ENCODE measurements at regions not wholly inside any gene's neighbourhood (a gene's known extent, or its start where the extent isn't known, plus 50 kb on each side); places are given as distances from the start of the nearest gene placed in this dataset.

- H3K4me3 Mint-ChIP-seq = no peak overlapping the region
- ATAC-seq = no peak
- H3K27ac Mint-ChIP-seq = no peak overlapping the region
- H3K27me3 Mint-ChIP-seq = peaks cover 53% of the 10 kb centered on the region
- no peak for DNase-seq
- H3K4me1 Mint-ChIP-seq = no peaks in the 10 kb centered on the region
- H3K9me3 Mint-ChIP-seq = no peaks in the 10 kb centered on the region
Observed at GRCh38 chr11:116511684-116512083, 261.1 kb downstream of the BUD13 start.

GRCh38 chr11:116510886-116511650 is 261.7 kb downstream of the BUD13 start:
- H3K4me3 Mint-ChIP-seq = no peak overlapping the region
- H3K27me3 Mint-ChIP-seq = peaks cover 59% of the 10 kb centered on the region
- ATAC-seq (no peak), DNase-seq (no peak)
- no peaks in the 10 kb centered on the region for H3K4me1 Mint-ChIP-seq
- no peak overlapping the region for H3K27ac Mint-ChIP-seq
- no peaks in the 10 kb centered on the region for H3K9me3 Mint-ChIP-seq

GRCh38 chr11:116510166-116510565 is 262.6 kb downstream of the BUD13 start:
- ATAC-seq (no peak), DNase-seq (no peak)
- no peaks in the 10 kb centered on the region for H3K9me3 Mint-ChIP-seq
- H3K27me3 Mint-ChIP-seq = peaks cover 59% of the 10 kb centered on the region
- no peak overlapping the region for H3K4me3 Mint-ChIP-seq
- H3K27ac Mint-ChIP-seq = no peak overlapping the region
- no peaks in the 10 kb centered on the region for H3K4me1 Mint-ChIP-seq

- H3K4me3 Mint-ChIP-seq = no peak overlapping the region
- peaks cover 64% of the 10 kb centered on the region for H3K27me3 Mint-ChIP-seq
Observed at GRCh38 chr11:116509551-116509950, 263.2 kb downstream of the BUD13 start.

GRCh38 chr11:116507849-116508695 is 264.7 kb downstream of the BUD13 start:
- Mint-ChIP-seq H3K4me3 (no peak overlapping the region), H3K27me3 (peaks cover 69% of the 10 kb centered on the region), H3K27ac (no peak overlapping the region), H3K4me1 (no peaks in the 10 kb centered on the region), H3K9me3 (no peaks in the 10 kb centered on the region)
- no peak for ATAC-seq
- DNase-seq = no peak

More at GRCh38 chr11:116509551-116509950, 263.2 kb downstream of the BUD13 start:
- ATAC-seq (no peak), DNase-seq (no peak)
- no peaks in the 10 kb centered on the region for H3K4me1 Mint-ChIP-seq
- peak overlapping the region in 1 of 2 donors; percentile 72 for H3K27ac Mint-ChIP-seq
- no peaks in the 10 kb centered on the region for H3K9me3 Mint-ChIP-seq

GRCh38 chr11:116507016-116507415 is 265.8 kb downstream of the BUD13 start:
- H3K4me3 Mint-ChIP-seq = no peak overlapping the region
- H3K27ac Mint-ChIP-seq = no peak overlapping the region
- ATAC-seq (no peak), DNase-seq (no peak)
- peaks cover 79% of the 10 kb centered on the region for H3K27me3 Mint-ChIP-seq
- H3K9me3 Mint-ChIP-seq = no peaks in the 10 kb centered on the region
- H3K4me1 Mint-ChIP-seq = no peaks in the 10 kb centered on the region

- ATAC-seq (no peak), DNase-seq (no peak)
- no peak overlapping the region for H3K27ac Mint-ChIP-seq
- no peaks in the 10 kb centered on the region for H3K9me3 Mint-ChIP-seq
- no peak overlapping the region for H3K4me3 Mint-ChIP-seq
- H3K4me1 Mint-ChIP-seq = no peaks in the 10 kb centered on the region
- peaks cover 86% of the 10 kb centered on the region for H3K27me3 Mint-ChIP-seq
Observed at GRCh38 chr11:116506263-116506825, 266.4 kb downstream of the BUD13 start.

- ATAC-seq (no peak), DNase-seq (no peak)
- Mint-ChIP-seq H3K27ac (peak overlapping the region in 1 of 2 donors; percentile 21), H3K27me3 (peaks cover 93% of the 10 kb centered on the region), H3K9me3 (no peaks in the 10 kb centered on the region), H3K4me3 (no peak overlapping the region), H3K4me1 (no peaks in the 10 kb centered on the region)
Observed at GRCh38 chr11:116505298-116506262, 267.2 kb downstream of the BUD13 start.

- ATAC-seq = no peak
- Mint-ChIP-seq H3K9me3 (no peaks in the 10 kb centered on the region), H3K4me1 (no peaks in the 10 kb centered on the region), H3K27me3 (peaks cover 93% of the 10 kb centered on the region), H3K27ac (no peak overlapping the region), H3K4me3 (no peak overlapping the region)
- no peak for DNase-seq
Observed at GRCh38 chr11:116504541-116505297, 268.1 kb downstream of the BUD13 start.

GRCh38 chr11:116503216-116504160 is 269.3 kb downstream of the BUD13 start:
- Mint-ChIP-seq H3K27ac (no peak overlapping the region), H3K4me3 (no peak overlapping the region), H3K27me3 (peaks cover 89% of the 10 kb centered on the region)

GRCh38 chr11:116502641-116503061 is 270.1 kb downstream of the BUD13 start:
- Mint-ChIP-seq H3K4me3 (no peak overlapping the region), H3K27ac (no peak overlapping the region), H3K4me1 (no peaks in the 10 kb centered on the region), H3K9me3 (no peaks in the 10 kb centered on the region), H3K27me3 (peaks cover 81% of the 10 kb centered on the region)
- DNase-seq (no peak), ATAC-seq (no peak)

More at GRCh38 chr11:116503216-116504160, 269.3 kb downstream of the BUD13 start:
- Mint-ChIP-seq H3K9me3 (no peaks in the 10 kb centered on the region), H3K4me1 (no peaks in the 10 kb centered on the region)
- DNase-seq (no peak), ATAC-seq (no peak)

- Mint-ChIP-seq H3K27me3 (peaks cover 78% of the 10 kb centered on the region), H3K27ac (no peak overlapping the region), H3K4me3 (no peak overlapping the region), H3K9me3 (no peaks in the 10 kb centered on the region), H3K4me1 (no peaks in the 10 kb centered on the region)
- ATAC-seq (no peak), DNase-seq (no peak)
Observed at GRCh38 chr11:116501728-116502127, 271.1 kb downstream of the BUD13 start.

GRCh38 chr11:116500947-116501602 is 271.7 kb downstream of the BUD13 start:
- H3K27me3 Mint-ChIP-seq = peaks cover 72% of the 10 kb centered on the region
- no peak overlapping the region for H3K27ac Mint-ChIP-seq
- ATAC-seq = no peak

More at GRCh38 chr11:116500947-116501602, 271.7 kb downstream of the BUD13 start:
- DNase-seq = no peak
- Mint-ChIP-seq H3K4me3 (no peak overlapping the region), H3K4me1 (no peaks in the 10 kb centered on the region), H3K9me3 (no peaks in the 10 kb centered on the region)
